Endothelial cell of umbilical vein (primary cell): ENCODE measurements at regions not wholly inside any gene's neighbourhood (a gene's known extent, or its start where the extent isn't known, plus 50 kb on each side); places are given as distances from the start of the nearest gene placed in this dataset.

Experiments used
- BruUV-seq: library from RNA; stranded (reverse); fragments of 400-500 nt; replicated peaks from 2 replicates; lab custom pipeline; 2021; lab: Mats Ljungman, UMichigan
- CTCF ChIA-PET: fragments of 300-600, 350-600 bp; sonication (Branson Sonifier 250); formaldehyde crosslinking; loops from one replicate; lab custom pipeline; 2021; ENCODE audit warnings: antibody characterized with exemption, inconsistent platforms; lab: Charles Lee
- POLR2A ChIA-PET: fragments of 300-600, 350-600 bp; sonication (Branson Sonifier 250); formaldehyde crosslinking; loops from one replicate; lab custom pipeline; 2021; ENCODE audit warnings: antibody characterized with exemption, inconsistent platforms; lab: Charles Lee
- DNase-seq: peaks from one replicate; pipeline ENCODE4 v3.0.0-alpha.2; 2011; ENCODE audit warnings: low read depth, low spot score
- FAIRE-seq: peaks from 2 replicates; lab custom pipeline; 2011; peaks lifted over from hg19 to GRCh38; lab: Jason Lieb, UNC
- H2AFZ ChIP-seq: 2 replicates; pipeline ENCODE4 v1.6.0; 2012; ENCODE audit warnings: low read depth, low read length, control low read depth, inconsistent platforms
- H3K27ac ChIP-seq: 2 replicates; pipeline ENCODE4 v1.5.1; 2011; ENCODE audit warnings: low read depth, mild to moderate bottlenecking, control low read depth, low read length, moderate library complexity; ENCODE audit not compliant: insufficient read depth
- H3K27me3 ChIP-seq, 2 experiments: 2 replicates each; pipeline versions ENCODE4 v1.6.0 to v1.6.1; 2011; ENCODE audit warnings: low read length in 2 of 2, mixed read lengths in 1 of 2; ENCODE audit not compliant: control insufficient read depth in 2 of 2, insufficient read depth in 2 of 2
- H3K36me3 ChIP-seq, 2 experiments: 2 replicates in 1 of 2; 3 replicates in 1 of 2; pipeline ENCODE4 v1.5.1; 2011; ENCODE audit warnings: low read length in 2 of 2, mild to moderate bottlenecking in 1 of 2, moderate library complexity in 1 of 2; ENCODE audit not compliant: control insufficient read depth in 2 of 2, insufficient read depth in 2 of 2; ENCODE audit errors: extremely low read depth in 1 of 2
- H3K4me1 ChIP-seq: 3 replicates; pipeline ENCODE4 v1.5.1; 2011; ENCODE audit warnings: mild to moderate bottlenecking, low read length; ENCODE audit not compliant: control insufficient read depth, insufficient read depth; ENCODE audit errors: extremely low read depth
- H3K4me2 ChIP-seq: 2 replicates; pipeline ENCODE4 v1.6.1; 2011; ENCODE audit warnings: low read length, control low read depth, mixed read lengths; ENCODE audit not compliant: insufficient read depth
- H3K4me3 ChIP-seq, 3 experiments: fragments of 200-600 bp in 1 of 3; sonication (generic), shearing (Covaris generic) in 1 of 3; replicated peaks in 1 of 3; 2 replicates each; pipeline ENCODE4 v1.5.1; 2011 to 2016; ENCODE audit warnings: control low read depth in 3 of 3, low read length in 3 of 3, mild to moderate bottlenecking in 2 of 3, inconsistent platforms in 1 of 3, low read depth in 1 of 3, moderate library complexity in 1 of 3; ENCODE audit not compliant: insufficient read depth in 1 of 3
- H3K79me2 ChIP-seq: 2 replicates; pipeline ENCODE4 v1.6.0; 2012; ENCODE audit warnings: low read length, inconsistent platforms; ENCODE audit not compliant: control insufficient read depth, insufficient read depth
- H3K9ac ChIP-seq: replicated peaks from 2 replicates; pipeline ENCODE3; 2011; ENCODE audit warnings: low read length, control low read depth; ENCODE audit not compliant: insufficient read depth; ENCODE audit errors: extremely low read depth
- H3K9me1 ChIP-seq: replicated peaks from 3 replicates; pipeline ENCODE4 v1.6.0; 2011; ENCODE audit warnings: mild to moderate bottlenecking, low read length; ENCODE audit not compliant: control insufficient read depth, insufficient read depth; ENCODE audit errors: extremely low read depth
- H3K9me3 ChIP-seq: replicated peaks from 2 replicates; pipeline ENCODE4 v1.5.1; 2012; ENCODE audit warnings: low read length, inconsistent platforms; ENCODE audit not compliant: control insufficient read depth, insufficient read depth
- H4K20me1 ChIP-seq: replicated peaks from 2 replicates; pipeline ENCODE3; 2011; ENCODE audit warnings: mild to moderate bottlenecking, low read length; ENCODE audit not compliant: control insufficient read depth, insufficient read depth; ENCODE audit errors: extremely low read depth
- FOS ChIP-seq: IDR thresholded peaks from 2 replicates; pipeline ENCODE4 v1.6.1; 2011; ENCODE audit warnings: mild to moderate bottlenecking, low read length, moderate library complexity, borderline replicate concordance; ENCODE audit not compliant: insufficient read depth
- JUN ChIP-seq: IDR thresholded peaks from 2 replicates; pipeline ENCODE4 v1.6.1; 2011; ENCODE audit warnings: borderline replicate concordance, low read depth; ENCODE audit not compliant: insufficient read length, insufficient read depth
- MYC ChIP-seq: IDR thresholded peaks from one replicate; pipeline ENCODE4 v1.6.1; 2011; ENCODE audit warnings: mild to moderate bottlenecking, low read depth, low read length
- dilution Hi-C: fragments of 300-500 bp; cut with MboI; formaldehyde crosslinking; loops from one replicate; pipeline ENCODE4 v1.15.0; 2019; ENCODE audit warnings: low sequenced_read_pairs; ENCODE audit not compliant: extremely low pct_ligation_motif_present
- intact Hi-C: fragments of 100-400 bp; cut with micrococcal nuclease; formaldehyde crosslinking; loops from one replicate; pipeline ENCODE4 v1.10.0; 2022
- TF ChIP-seq, protein P1 (sequence below), 2 donors: IDR thresholded peaks; 1 replicate in 1 of 2; 2 replicates in 1 of 2; pipeline ENCODE4 v1.5.1; 2011; ENCODE audit warnings: low read length in 2 of 2, mild to moderate bottlenecking in 2 of 2, moderate library complexity in 2 of 2, control low read depth in 1 of 2, inconsistent platforms in 1 of 2, low read depth in 1 of 2; ENCODE audit not compliant: insufficient read depth in 1 of 2; ENCODE audit errors: extremely low read depth in 1 of 2

DNA sequence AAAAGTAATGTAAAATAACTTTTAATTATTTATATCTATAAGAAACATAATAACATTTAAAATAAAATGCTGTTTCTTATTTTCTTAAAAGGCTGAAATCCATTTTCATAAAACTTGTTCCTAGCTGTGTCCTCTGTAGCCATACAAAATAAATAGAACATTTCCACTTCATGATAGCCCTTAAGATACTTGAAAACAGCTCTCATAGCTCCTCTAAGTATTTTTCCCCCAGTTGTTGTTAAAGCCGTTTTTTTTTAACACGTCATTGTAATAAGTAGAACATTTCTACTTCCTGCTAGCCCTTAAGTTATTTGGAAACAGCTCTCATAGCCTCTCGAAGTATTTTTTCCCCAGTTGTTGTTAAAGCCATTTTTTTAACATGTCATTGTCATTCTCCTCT is 97.3 kb upstream of the SOX3 start:
- no peaks in the 10 kb centered on the region for H3K9me3 ChIP-seq
- CTCF ChIA-PET = no interaction called here
- POLR2A ChIA-PET = no interaction called here
- no peaks in the 10 kb centered on the region for H3K79me2 ChIP-seq
- no peak overlapping the region for H3K4me2 ChIP-seq
- H3K4me3 ChIP-seq = no peak overlapping the region
- no TSS peak for BruUV-seq
- no peaks in the 10 kb centered on the region for H4K20me1 ChIP-seq
- TF ChIP-seq MYC = no peak
- TF ChIP-seq FOS = no peak
- no peak overlapping the region for H3K9ac ChIP-seq
- H3K27me3 ChIP-seq = no peaks in the 10 kb centered on the region
- intact Hi-C loops (no loop called here), dilution Hi-C loops (no loop called here)
- no peak overlapping the region for H2AFZ ChIP-seq
- H3K9me1 ChIP-seq = no peaks in the 10 kb centered on the region
- no peaks in the 10 kb centered on the region for H3K4me1 ChIP-seq
- no peak overlapping the region for H3K27ac ChIP-seq
- FAIRE-seq = no peak
- DNase-seq = no peak
- no peaks in the 10 kb centered on the region for H3K36me3 ChIP-seq

DNA sequence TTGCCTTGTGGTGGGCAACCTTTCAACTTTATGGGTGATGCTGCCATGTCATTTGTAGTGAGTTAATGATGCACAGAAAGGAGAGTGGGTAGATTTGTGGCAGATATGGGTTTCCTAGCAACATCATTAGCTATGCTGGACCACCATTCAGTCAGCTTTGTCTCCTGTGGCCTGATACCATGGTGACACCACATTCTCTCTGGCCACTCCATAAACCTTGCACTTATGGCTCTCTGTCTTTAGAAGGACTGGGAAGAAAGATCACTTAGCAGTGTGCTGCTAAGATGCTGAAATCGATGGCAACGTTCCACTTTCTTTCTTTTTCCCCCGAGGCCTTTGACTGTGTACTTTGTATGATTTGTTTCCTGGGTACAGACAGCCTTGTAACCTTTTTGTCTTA is 95.0 kb upstream of the SOX3 start:
- Histone ChIP-seq H3K9me3 (no peaks in the 10 kb centered on the region), H3K27ac (no peak overlapping the region), H3K4me2 (no peak overlapping the region), H3K4me3 (no peak overlapping the region), H2AFZ (no peak overlapping the region), H3K9ac (no peak overlapping the region), H3K79me2 (no peaks in the 10 kb centered on the region), H3K9me1 (no peaks in the 10 kb centered on the region), H4K20me1 (no peaks in the 10 kb centered on the region), H3K36me3 (no peaks in the 10 kb centered on the region), H3K4me1 (no peaks in the 10 kb centered on the region), H3K27me3 (no peaks in the 10 kb centered on the region)
- no TSS peak for BruUV-seq
- ChIA-PET CTCF (no interaction called here), POLR2A (no interaction called here)
- no peak for TF ChIP-seq JUN
- TF ChIP-seq, protein P1, sequence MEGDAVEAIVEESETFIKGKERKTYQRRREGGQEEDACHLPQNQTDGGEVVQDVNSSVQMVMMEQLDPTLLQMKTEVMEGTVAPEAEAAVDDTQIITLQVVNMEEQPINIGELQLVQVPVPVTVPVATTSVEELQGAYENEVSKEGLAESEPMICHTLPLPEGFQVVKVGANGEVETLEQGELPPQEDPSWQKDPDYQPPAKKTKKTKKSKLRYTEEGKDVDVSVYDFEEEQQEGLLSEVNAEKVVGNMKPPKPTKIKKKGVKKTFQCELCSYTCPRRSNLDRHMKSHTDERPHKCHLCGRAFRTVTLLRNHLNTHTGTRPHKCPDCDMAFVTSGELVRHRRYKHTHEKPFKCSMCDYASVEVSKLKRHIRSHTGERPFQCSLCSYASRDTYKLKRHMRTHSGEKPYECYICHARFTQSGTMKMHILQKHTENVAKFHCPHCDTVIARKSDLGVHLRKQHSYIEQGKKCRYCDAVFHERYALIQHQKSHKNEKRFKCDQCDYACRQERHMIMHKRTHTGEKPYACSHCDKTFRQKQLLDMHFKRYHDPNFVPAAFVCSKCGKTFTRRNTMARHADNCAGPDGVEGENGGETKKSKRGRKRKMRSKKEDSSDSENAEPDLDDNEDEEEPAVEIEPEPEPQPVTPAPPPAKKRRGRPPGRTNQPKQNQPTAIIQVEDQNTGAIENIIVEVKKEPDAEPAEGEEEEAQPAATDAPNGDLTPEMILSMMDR (IDR thresholded peaks at IDR 0.05; ENCODE audit: extremely low read depth in 1 of 2, insufficient read depth in 1 of 2, low read depth in 1 of 2, low read length in 2 of 2) = no peak
- no peak for DNase-seq
- FAIRE-seq = no peak
- dilution Hi-C loops (no loop called here), intact Hi-C loops (no loop called here)
